ENCODE measurements at regions not wholly inside any gene's neighbourhood (a gene's known extent, or its start where the extent isn't known, plus 50 kb on each side); places are given as distances from the start of the nearest gene placed in this dataset.

DNA sequence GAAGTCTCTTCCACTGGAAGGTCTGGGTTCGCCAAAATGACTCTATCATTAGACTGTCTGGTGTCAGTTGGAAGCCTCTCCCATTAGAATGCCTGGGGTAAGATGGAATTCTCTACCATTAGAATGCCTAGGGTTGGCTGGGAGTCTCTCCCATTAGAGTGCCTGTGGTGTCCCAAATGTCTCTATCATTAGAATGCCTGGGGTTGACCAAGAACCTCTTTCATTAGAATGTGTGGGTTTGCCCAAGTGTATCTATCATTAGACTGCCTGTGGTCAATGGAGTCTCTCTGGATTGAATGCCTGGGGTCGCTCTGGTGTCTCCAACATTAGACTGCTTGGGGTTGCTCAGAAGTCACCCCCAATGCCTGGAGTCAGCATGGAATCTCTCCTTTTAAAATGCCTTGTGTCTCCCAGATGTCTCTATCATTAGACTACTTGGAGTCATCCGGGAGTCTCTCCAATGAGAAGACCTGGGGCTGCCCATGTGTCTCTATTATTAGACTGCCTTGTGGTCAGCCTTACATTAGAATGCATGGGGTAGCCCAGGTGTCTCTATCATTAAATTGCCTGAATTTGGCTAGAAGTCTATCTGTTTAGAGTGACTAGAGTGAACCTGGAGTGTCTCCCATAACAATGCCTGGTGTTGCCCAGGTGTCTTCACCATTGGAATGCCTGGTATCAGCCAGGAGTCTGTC lies 1518.4 kb downstream of the UQCRFS1 start:
- Histone ChIP-seq H3K4me1 (replicated peaks; ENCODE audit: insufficient read depth) (no peaks in the 10 kb centered on the region), H3K9me3 (ENCODE audit: insufficient read depth, low read depth) (no peaks in the 10 kb centered on the region), H3F3A (ENCODE audit: insufficient read depth, low read depth) (no peaks in the 10 kb centered on the region), H3K36me3 (ENCODE audit: low read depth) (no peaks in the 10 kb centered on the region), H3K4me2 (no peak overlapping the region), H2AFZ (no peak overlapping the region), H3K27me3 (ENCODE audit: insufficient read depth, low read depth) (no peaks in the 10 kb centered on the region), H3K4me3 (no peak overlapping the region), H4K20me1 (ENCODE audit: insufficient read depth) (no peaks in the 10 kb centered on the region), H3K79me2 (ENCODE audit: low read depth) (no peaks in the 10 kb centered on the region), H3K9me2 (ENCODE audit: insufficient read depth) (no peaks in the 10 kb centered on the region), H3K27ac (no peak overlapping the region)
- BruUV-seq (replicated peaks), result no TSS peak
- TF ChIP-seq, protein P1, sequence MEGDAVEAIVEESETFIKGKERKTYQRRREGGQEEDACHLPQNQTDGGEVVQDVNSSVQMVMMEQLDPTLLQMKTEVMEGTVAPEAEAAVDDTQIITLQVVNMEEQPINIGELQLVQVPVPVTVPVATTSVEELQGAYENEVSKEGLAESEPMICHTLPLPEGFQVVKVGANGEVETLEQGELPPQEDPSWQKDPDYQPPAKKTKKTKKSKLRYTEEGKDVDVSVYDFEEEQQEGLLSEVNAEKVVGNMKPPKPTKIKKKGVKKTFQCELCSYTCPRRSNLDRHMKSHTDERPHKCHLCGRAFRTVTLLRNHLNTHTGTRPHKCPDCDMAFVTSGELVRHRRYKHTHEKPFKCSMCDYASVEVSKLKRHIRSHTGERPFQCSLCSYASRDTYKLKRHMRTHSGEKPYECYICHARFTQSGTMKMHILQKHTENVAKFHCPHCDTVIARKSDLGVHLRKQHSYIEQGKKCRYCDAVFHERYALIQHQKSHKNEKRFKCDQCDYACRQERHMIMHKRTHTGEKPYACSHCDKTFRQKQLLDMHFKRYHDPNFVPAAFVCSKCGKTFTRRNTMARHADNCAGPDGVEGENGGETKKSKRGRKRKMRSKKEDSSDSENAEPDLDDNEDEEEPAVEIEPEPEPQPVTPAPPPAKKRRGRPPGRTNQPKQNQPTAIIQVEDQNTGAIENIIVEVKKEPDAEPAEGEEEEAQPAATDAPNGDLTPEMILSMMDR (conservative IDR thresholded peaks at IDR 0.05), result no peak
- TF ChIP-seq EZH2 (IDR thresholded peaks at IDR 0.05; ENCODE audit: low read depth), result no peak
- POLR2A ChIA-PET (ENCODE audit: unreplicated experiment), result no interaction called here
- intact Hi-C loops (cut with micrococcal nuclease; ENCODE audit: unreplicated experiment), result no loop called here
- CTCF ChIA-PET, result no interaction called here
- DNase-seq, result no peak

GRCh38 chr19:27691991-27692390 lies 1521.0 kb downstream of the UQCRFS1 start:
- BruUV-seq (replicated peaks), result no TSS peak
- no peaks in the 10 kb centered on the region for H3K27me3 ChIP-seq (ENCODE audit: insufficient read depth, low read depth)
- no peak overlapping the region for H2AFZ ChIP-seq
- H3K4me3 ChIP-seq, result no peak overlapping the region
- no peak for DNase-seq
- no peaks in the 10 kb centered on the region for H3K79me2 ChIP-seq (ENCODE audit: low read depth)
- no peaks in the 10 kb centered on the region for H3K9me2 ChIP-seq (ENCODE audit: insufficient read depth)
- no peaks in the 10 kb centered on the region for H3K36me3 ChIP-seq (ENCODE audit: low read depth)
- H3K9me3 ChIP-seq (ENCODE audit: insufficient read depth, low read depth), result no peaks in the 10 kb centered on the region
- no peaks in the 10 kb centered on the region for H3F3A ChIP-seq (ENCODE audit: insufficient read depth, low read depth)
- H3K4me1 ChIP-seq (replicated peaks; ENCODE audit: insufficient read depth), result no peaks in the 10 kb centered on the region
- no peak for TF ChIP-seq EZH2 (IDR thresholded peaks at IDR 0.05; ENCODE audit: low read depth)
- TF ChIP-seq, protein P1 (conservative IDR thresholded peaks at IDR 0.05), result no peak
- no peaks in the 10 kb centered on the region for H4K20me1 ChIP-seq (ENCODE audit: insufficient read depth)
- ChIA-PET POLR2A (ENCODE audit: unreplicated experiment) (no interaction called here), CTCF (no interaction called here)
- no peak overlapping the region for H3K4me2 ChIP-seq
- intact Hi-C loops (cut with micrococcal nuclease; ENCODE audit: unreplicated experiment), result no loop called here
- no peak overlapping the region for H3K27ac ChIP-seq

GRCh38 chr19:27689734-27690241 lies 1523.2 kb downstream of the UQCRFS1 start:
- H3K4me3 ChIP-seq, result no peak overlapping the region
- intact Hi-C loops (cut with micrococcal nuclease; ENCODE audit: unreplicated experiment), result no loop called here
- no peak for DNase-seq
- no peaks in the 10 kb centered on the region for H3K9me3 ChIP-seq (ENCODE audit: insufficient read depth, low read depth)
- H3K36me3 ChIP-seq (ENCODE audit: low read depth), result no peaks in the 10 kb centered on the region
- no peak overlapping the region for H2AFZ ChIP-seq
- POLR2A ChIA-PET (ENCODE audit: unreplicated experiment), result no interaction called here
- TF ChIP-seq, protein P1 (conservative IDR thresholded peaks at IDR 0.05), result no peak
- no peak for TF ChIP-seq EZH2 (IDR thresholded peaks at IDR 0.05; ENCODE audit: low read depth)
- no peaks in the 10 kb centered on the region for H3K27me3 ChIP-seq (ENCODE audit: insufficient read depth, low read depth)
- CTCF ChIA-PET, result no interaction called here
- no peak overlapping the region for H3K4me2 ChIP-seq
- no peaks in the 10 kb centered on the region for H3K79me2 ChIP-seq (ENCODE audit: low read depth)
- no peak overlapping the region for H3K27ac ChIP-seq
- H4K20me1 ChIP-seq (ENCODE audit: insufficient read depth), result no peaks in the 10 kb centered on the region
- no TSS peak for BruUV-seq (replicated peaks)
- no peaks in the 10 kb centered on the region for H3F3A ChIP-seq (ENCODE audit: insufficient read depth, low read depth)
- H3K9me2 ChIP-seq (ENCODE audit: insufficient read depth), result no peaks in the 10 kb centered on the region
- H3K4me1 ChIP-seq (replicated peaks; ENCODE audit: insufficient read depth), result no peaks in the 10 kb centered on the region

All from PC-9 (cell line).